ENCODE measurements at regions not wholly inside any gene's neighbourhood (a gene's known extent, or its start where the extent isn't known, plus 50 kb on each side); places are given as distances from the start of the nearest gene placed in this dataset.

DNA sequence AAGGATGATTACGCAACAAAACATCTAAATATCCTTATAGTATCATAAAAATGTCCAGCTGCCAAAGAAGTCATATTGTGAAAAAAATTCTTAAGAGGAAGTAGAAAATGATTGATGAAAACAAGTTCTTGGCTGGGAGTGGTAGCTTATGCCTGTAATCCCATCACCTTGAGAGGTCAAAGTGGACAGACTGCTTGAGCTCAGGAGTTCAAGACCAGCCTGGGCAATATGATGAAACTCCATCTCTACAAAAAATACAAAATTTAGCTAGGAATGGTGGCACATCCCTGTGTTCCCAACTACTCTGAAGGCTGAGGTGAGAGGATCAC is 577.6 kb downstream of the KLHL13 start:
- in situ Hi-C loops (cut with MboI) (no loop called here), intact Hi-C loops (cut with micrococcal nuclease) (no loop called here)
- Histone ChIP-seq H3K9ac (ENCODE audit: insufficient read depth in 1 of 2, low read depth in 2 of 2, low read length in 2 of 2) (no peak overlapping the region), H3K4me3 (no peak overlapping the region), H3K27me3 (ENCODE audit: control insufficient read depth in 2 of 2, insufficient read depth in 2 of 2, low read length in 2 of 2) (no peaks in the 10 kb centered on the region), H3K4me1 (replicated peaks in 1 of 2; ENCODE audit: control insufficient read depth in 2 of 2, insufficient read depth in 2 of 2, low read length in 2 of 2) (no peaks in the 10 kb centered on the region), H3K36me3 (ENCODE audit: control insufficient read depth, insufficient read depth, low read length) (no peaks in the 10 kb centered on the region), H2AFZ (ENCODE audit: low read depth, low read length) (no peak overlapping the region), H3K27ac (ENCODE audit: extremely low read depth, low read depth, low read length) (no peak overlapping the region), H4K20me1 (replicated peaks; ENCODE audit: control insufficient read depth, insufficient read depth, low read length) (no peaks in the 10 kb centered on the region), H3K4me2 (ENCODE audit: insufficient read depth, low read length) (no peak overlapping the region), H3K79me2 (ENCODE audit: control insufficient read depth, insufficient read depth, low read length) (no peaks in the 10 kb centered on the region), H3K9me3 (replicated peaks; ENCODE audit: control insufficient read depth, insufficient read depth, low read depth, low read length) (no peaks in the 10 kb centered on the region), H3K9me1 (ENCODE audit: control insufficient read depth, insufficient read depth, low read length) (no peaks in the 10 kb centered on the region)
- TF ChIP-seq RFX5 (IDR thresholded peaks at IDR 0.05; ENCODE audit: low read depth, low read length) (no peak), RBM39 (optimal IDR thresholded peaks at IDR 0.05; ENCODE audit: low read depth, low read length) (no peak), ZNF212 (CRISPR knock-in tag; IDR thresholded peaks at IDR 0.05) (no peak), KLF1 (tag; IDR thresholded peaks at IDR 0.05) (no peak), SUPT5H (IDR thresholded peaks at IDR 0.05) (no peak), NFIX (CRISPR knock-in tag; IDR thresholded peaks at IDR 0.05; ENCODE audit: low read depth) (no peak), E2F3 (CRISPR knock-in tag; IDR thresholded peaks at IDR 0.05) (no peak), GATA2 (CRISPR knock-in tag; IDR thresholded peaks at IDR 0.05) (no peak), CHCHD3 (CRISPR knock-in tag; IDR thresholded peaks at IDR 0.05) (no peak), ETV6 (IDR thresholded peaks at IDR 0.05; ENCODE audit: borderline replicate concordance in 1 of 2, low read depth in 2 of 2, low read length in 1 of 2) (no peak), ETV6 (CRISPR knock-in tag; IDR thresholded peaks at IDR 0.05; ENCODE audit: borderline replicate concordance) (no peak), MAFG (tag; conservative IDR thresholded peaks at IDR 0.05) (no peak), SMC3 (conservative IDR thresholded peaks at IDR 0.05; ENCODE audit: insufficient read depth, low read depth, low read length) (no peak)
- TF ChIP-seq, protein P1, sequence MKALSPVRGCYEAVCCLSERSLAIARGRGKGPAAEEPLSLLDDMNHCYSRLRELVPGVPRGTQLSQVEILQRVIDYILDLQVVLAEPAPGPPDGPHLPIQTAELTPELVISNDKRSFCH (CRISPR knock-in tag; IDR thresholded peaks at IDR 0.05): no peak
- TF ChIP-seq, protein P1 (tag; IDR thresholded peaks at IDR 0.05): no peak
- TF ChIP-seq, protein P2, sequence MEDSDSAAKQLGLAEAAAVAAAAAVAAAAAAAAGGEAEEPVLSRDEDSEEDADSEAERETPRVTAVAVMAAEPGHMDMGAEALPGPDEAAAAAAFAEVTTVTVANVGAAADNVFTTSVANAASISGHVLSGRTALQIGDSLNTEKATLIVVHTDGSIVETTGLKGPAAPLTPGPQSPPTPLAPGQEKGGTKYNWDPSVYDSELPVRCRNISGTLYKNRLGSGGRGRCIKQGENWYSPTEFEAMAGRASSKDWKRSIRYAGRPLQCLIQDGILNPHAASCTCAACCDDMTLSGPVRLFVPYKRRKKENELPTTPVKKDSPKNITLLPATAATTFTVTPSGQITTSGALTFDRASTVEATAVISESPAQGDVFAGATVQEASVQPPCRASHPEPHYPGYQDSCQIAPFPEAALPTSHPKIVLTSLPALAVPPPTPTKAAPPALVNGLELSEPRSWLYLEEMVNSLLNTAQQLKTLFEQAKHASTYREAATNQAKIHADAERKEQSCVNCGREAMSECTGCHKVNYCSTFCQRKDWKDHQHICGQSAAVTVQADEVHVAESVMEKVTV (CRISPR knock-in tag; IDR thresholded peaks at IDR 0.05): no peak
- TF ChIP-seq, protein P3, sequence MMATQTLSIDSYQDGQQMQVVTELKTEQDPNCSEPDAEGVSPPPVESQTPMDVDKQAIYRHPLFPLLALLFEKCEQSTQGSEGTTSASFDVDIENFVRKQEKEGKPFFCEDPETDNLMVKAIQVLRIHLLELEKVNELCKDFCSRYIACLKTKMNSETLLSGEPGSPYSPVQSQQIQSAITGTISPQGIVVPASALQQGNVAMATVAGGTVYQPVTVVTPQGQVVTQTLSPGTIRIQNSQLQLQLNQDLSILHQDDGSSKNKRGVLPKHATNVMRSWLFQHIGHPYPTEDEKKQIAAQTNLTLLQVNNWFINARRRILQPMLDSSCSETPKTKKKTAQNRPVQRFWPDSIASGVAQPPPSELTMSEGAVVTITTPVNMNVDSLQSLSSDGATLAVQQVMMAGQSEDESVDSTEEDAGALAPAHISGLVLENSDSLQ (IDR thresholded peaks at IDR 0.05): no peak
- ChIA-PET POLR2A (no interaction called here), CTCF (ENCODE audit: low intra/inter-chr PET ratio) (no interaction called here)
- no peak for FAIRE-seq
- DNase-seq (ENCODE audit: extremely low read depth in 1 of 4, low spot score in 3 of 4): no peak
- ATAC-seq: no peak
- no CpG with 5 or more reads among the region's 1 CpG for WGBS (ENCODE audit: insufficient coverage, low coverage, missing lambda C conversion rate)
- no TSS peak for BruUV-seq (replicated peaks)
